DND-41 (cell line): ENCODE measurements at regions not wholly inside any gene's neighbourhood (a gene's known extent, or its start where the extent isn't known, plus 50 kb on each side); places are given as distances from the start of the nearest gene placed in this dataset.

ENCODE experiments used
- CTCF ChIP-seq: IDR thresholded peaks from 2 replicates; pipeline ENCODE4 v1.5.1; 2012; ENCODE audit warnings: borderline replicate concordance, low read length, moderate library complexity, mild to moderate bottlenecking; ENCODE audit not compliant: poor library complexity, severe bottlenecking; ENCODE audit errors: extremely low read depth
- EZH2 ChIP-seq: IDR thresholded peaks from 3 replicates; pipeline ENCODE4 v1.6.1; 2012; ENCODE audit warnings: borderline replicate concordance, low read depth, mild to moderate bottlenecking, moderate library complexity, low read length, inconsistent platforms; ENCODE audit not compliant: severe bottlenecking

GRCh38 chr1:29576510-29576909 is 340.2 kb downstream of the PTPRU start:
- TF ChIP-seq CTCF (no peak), EZH2 (no peak)
